ENCODE measurements at regions not wholly inside any gene's neighbourhood (a gene's known extent, or its start where the extent isn't known, plus 50 kb on each side); places are given as distances from the start of the nearest gene placed in this dataset.

- Histone ChIP-seq H3K9me3 (no peaks in the 10 kb centered on the region), H3K27me3 (no peaks in the 10 kb centered on the region), H3K27ac (no peak overlapping the region), H3K36me3 (peaks cover 0 to 4% (median 0%) of the 10 kb centered on the region in 3 donors), H3K4me3 (no peak overlapping the region), H3K4me1 (no peaks in the 10 kb centered on the region)
- no peak for TF ChIP-seq POLR2A (IDR thresholded peaks at IDR 0.05)
- no peak for TF ChIP-seq CTCF (IDR thresholded peaks at IDR 0.05)
- DNase-seq = no peak
Observed at GRCh38 chr1:58430421-58431275, 115.9 kb downstream of the OMA1 start.

- TF ChIP-seq POLR2A (IDR thresholded peaks at IDR 0.05) = no peak
- TF ChIP-seq CTCF (IDR thresholded peaks at IDR 0.05) = no peak
- Histone ChIP-seq H3K4me3 (no peak overlapping the region), H3K27me3 (no peaks in the 10 kb centered on the region), H3K36me3 (peaks cover 0 to 4% (median 0%) of the 10 kb centered on the region in 3 donors), H3K9me3 (no peaks in the 10 kb centered on the region), H3K4me1 (no peaks in the 10 kb centered on the region), H3K27ac (no peak overlapping the region)
- DNase-seq = no peak
Observed at GRCh38 chr1:58426918-58427317, 119.6 kb downstream of the OMA1 start.

- Histone ChIP-seq H3K4me1 (no peaks in the 10 kb centered on the region), H3K27me3 (no peaks in the 10 kb centered on the region), H3K36me3 (no peaks in the 10 kb centered on the region), H3K9me3 (no peaks in the 10 kb centered on the region), H3K4me3 (no peak overlapping the region), H3K27ac (no peak overlapping the region)
- no peak for DNase-seq
- no peak for TF ChIP-seq CTCF (IDR thresholded peaks at IDR 0.05)
- no peak for TF ChIP-seq POLR2A (IDR thresholded peaks at IDR 0.05)
Observed at GRCh38 chr1:58422436-58422835, 124.1 kb downstream of the OMA1 start.

- TF ChIP-seq POLR2A (IDR thresholded peaks at IDR 0.05) (no peak), CTCF (IDR thresholded peaks at IDR 0.05) (no peak)
- Histone ChIP-seq H3K27ac (no peak overlapping the region), H3K4me3 (no peak overlapping the region)
Observed at GRCh38 chr1:58418283-58419228, 128.0 kb downstream of the OMA1 start.

GRCh38 chr1:58412071-58412580 is 134.4 kb downstream of the OMA1 start:
- no peaks in the 10 kb centered on the region for H3K4me1 ChIP-seq
- no peak for DNase-seq
- H3K27ac ChIP-seq = no peak overlapping the region
- TF ChIP-seq POLR2A (IDR thresholded peaks at IDR 0.05) (no peak), CTCF (IDR thresholded peaks at IDR 0.05) (no peak)
- no peaks in the 10 kb centered on the region for H3K36me3 ChIP-seq
- H3K4me3 ChIP-seq = no peak overlapping the region
- no peaks in the 10 kb centered on the region for H3K27me3 ChIP-seq
- no peaks in the 10 kb centered on the region for H3K9me3 ChIP-seq

More at GRCh38 chr1:58418283-58419228, 128.0 kb downstream of the OMA1 start:
- Histone ChIP-seq H3K27me3 (no peaks in the 10 kb centered on the region), H3K4me1 (no peaks in the 10 kb centered on the region), H3K36me3 (no peaks in the 10 kb centered on the region), H3K9me3 (no peaks in the 10 kb centered on the region)
- DNase-seq = no peak

Measured in Peyer's patch (tissue), 4 donors.